ENCODE measurements at regions not wholly inside any gene's neighbourhood (a gene's known extent, or its start where the extent isn't known, plus 50 kb on each side); places are given as distances from the start of the nearest gene placed in this dataset.

DNA sequence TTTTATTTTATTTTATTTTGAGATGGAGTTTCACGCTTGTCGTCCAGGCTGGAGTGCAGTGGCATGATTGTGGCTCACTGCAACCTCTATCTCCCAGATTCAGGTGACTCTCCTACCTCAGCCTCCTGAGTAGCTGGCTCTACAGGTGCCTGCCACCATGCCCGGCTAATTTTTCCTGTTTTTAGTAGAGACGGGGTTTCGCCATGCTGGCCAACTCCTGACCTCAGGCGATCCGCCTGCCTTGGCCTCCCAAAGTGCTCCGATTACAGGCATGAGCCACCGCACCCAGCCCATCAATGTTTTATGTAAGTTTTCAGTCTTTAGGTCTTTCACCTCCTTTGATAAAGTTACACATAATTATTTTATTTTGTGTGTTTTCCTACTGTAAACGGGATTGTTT, 154.6 kb downstream of the COPRS start:
- Mint-ChIP-seq H3K4me3 (ENCODE audit: unreplicated experiment) (no peak overlapping the region), H3K27ac (ENCODE audit: unreplicated experiment) (no peak overlapping the region), H3K27me3 (ENCODE audit: unreplicated experiment) (no peaks in the 10 kb centered on the region), H3K4me1 (ENCODE audit: low read depth, unreplicated experiment) (no peaks in the 10 kb centered on the region), H3K36me3 (ENCODE audit: unreplicated experiment) (no peaks in the 10 kb centered on the region), H3K9me3 (ENCODE audit: unreplicated experiment) (no peaks in the 10 kb centered on the region)
- DNase-seq: no peak
- TF ChIP-seq, protein P1, sequence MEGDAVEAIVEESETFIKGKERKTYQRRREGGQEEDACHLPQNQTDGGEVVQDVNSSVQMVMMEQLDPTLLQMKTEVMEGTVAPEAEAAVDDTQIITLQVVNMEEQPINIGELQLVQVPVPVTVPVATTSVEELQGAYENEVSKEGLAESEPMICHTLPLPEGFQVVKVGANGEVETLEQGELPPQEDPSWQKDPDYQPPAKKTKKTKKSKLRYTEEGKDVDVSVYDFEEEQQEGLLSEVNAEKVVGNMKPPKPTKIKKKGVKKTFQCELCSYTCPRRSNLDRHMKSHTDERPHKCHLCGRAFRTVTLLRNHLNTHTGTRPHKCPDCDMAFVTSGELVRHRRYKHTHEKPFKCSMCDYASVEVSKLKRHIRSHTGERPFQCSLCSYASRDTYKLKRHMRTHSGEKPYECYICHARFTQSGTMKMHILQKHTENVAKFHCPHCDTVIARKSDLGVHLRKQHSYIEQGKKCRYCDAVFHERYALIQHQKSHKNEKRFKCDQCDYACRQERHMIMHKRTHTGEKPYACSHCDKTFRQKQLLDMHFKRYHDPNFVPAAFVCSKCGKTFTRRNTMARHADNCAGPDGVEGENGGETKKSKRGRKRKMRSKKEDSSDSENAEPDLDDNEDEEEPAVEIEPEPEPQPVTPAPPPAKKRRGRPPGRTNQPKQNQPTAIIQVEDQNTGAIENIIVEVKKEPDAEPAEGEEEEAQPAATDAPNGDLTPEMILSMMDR (IDR thresholded peaks at IDR 0.05; ENCODE audit: partially characterized antibody, unreplicated experiment): no peak

DNA sequence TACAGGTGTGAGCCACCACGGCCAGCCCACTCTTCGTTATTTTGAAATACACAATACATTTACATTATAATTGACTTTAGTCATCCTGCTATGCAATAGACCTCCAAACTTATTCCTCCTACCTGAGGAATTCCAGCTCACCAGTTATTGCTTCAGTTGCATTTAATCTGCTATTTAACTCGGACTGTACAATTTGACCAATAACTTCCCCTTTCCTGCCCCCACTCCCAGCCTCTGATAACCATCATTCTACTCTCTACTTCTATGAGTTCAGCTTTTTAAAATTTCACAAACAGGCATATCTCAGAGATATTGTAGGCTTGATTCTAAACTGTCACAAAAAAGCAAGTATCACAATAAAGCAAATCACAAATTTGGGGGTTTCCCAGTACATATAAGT, 157.0 kb downstream of the COPRS start:
- TF ChIP-seq, protein P1 (IDR thresholded peaks at IDR 0.05; ENCODE audit: partially characterized antibody, unreplicated experiment): no peak
- DNase-seq: no peak
- Mint-ChIP-seq H3K4me1 (ENCODE audit: low read depth, unreplicated experiment) (peaks cover 7% of the 10 kb centered on the region), H3K36me3 (ENCODE audit: unreplicated experiment) (no peaks in the 10 kb centered on the region), H3K27ac (ENCODE audit: unreplicated experiment) (no peak overlapping the region), H3K9me3 (ENCODE audit: unreplicated experiment) (peaks cover 5% of the 10 kb centered on the region), H3K27me3 (ENCODE audit: unreplicated experiment) (peaks cover 3% of the 10 kb centered on the region), H3K4me3 (ENCODE audit: unreplicated experiment) (no peak overlapping the region)

DNA sequence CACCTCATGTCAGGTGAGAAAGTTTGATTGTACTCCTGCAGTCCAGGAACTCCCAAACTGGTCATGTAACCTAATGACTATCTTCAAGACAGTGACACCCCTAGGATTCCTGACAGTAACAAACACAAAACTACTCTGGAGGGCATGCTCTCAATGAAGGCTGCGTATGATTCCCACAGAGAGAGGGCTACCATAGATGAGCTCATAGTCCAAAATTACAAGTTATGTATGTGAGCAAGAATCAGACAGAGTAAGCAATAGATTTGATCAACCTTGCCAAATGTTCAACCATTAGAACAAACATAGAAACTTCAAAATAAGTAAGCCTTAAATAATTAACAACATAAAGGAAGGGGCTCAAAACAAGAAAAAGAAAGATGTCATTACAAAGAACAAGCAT, 158.1 kb downstream of the COPRS start:
- H3K27me3 Mint-ChIP-seq (ENCODE audit: unreplicated experiment): peaks cover 10% of the 10 kb centered on the region

DNA sequence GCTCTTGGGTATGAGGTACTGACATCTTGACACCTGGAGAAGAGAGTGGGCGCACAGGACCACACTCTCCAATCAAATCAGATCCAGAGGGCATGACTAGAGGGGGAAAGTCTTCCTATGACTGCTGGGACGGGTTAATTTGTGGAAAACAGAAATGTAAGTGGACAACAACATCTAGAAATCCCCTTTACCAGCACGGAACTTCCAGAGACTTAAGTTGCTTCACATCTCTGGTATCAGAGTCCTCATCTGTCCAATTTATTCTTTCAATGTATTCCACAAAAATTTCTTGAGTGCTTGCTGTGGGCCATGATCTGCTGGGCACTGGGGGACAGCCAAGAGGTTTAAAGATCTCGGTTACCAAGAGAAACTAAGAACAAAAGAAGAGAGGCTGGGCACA, 159.2 kb downstream of the COPRS start:
- Mint-ChIP-seq H3K27ac (ENCODE audit: unreplicated experiment) (no peak overlapping the region), H3K4me3 (ENCODE audit: unreplicated experiment) (no peak overlapping the region), H3K27me3 (ENCODE audit: unreplicated experiment) (peaks cover 11% of the 10 kb centered on the region), H3K9me3 (ENCODE audit: unreplicated experiment) (peaks cover 12% of the 10 kb centered on the region), H3K4me1 (ENCODE audit: low read depth, unreplicated experiment) (peaks cover 24% of the 10 kb centered on the region), H3K36me3 (ENCODE audit: unreplicated experiment) (no peaks in the 10 kb centered on the region)
- TF ChIP-seq, protein P1 (IDR thresholded peaks at IDR 0.05; ENCODE audit: partially characterized antibody, unreplicated experiment): no peak
- DNase-seq: no peak

More for the DNA sequence above, 158.1 kb downstream of the COPRS start:
- no peak for DNase-seq
- Mint-ChIP-seq H3K4me3 (ENCODE audit: unreplicated experiment) (no peak overlapping the region), H3K4me1 (ENCODE audit: low read depth, unreplicated experiment) (peaks cover 17% of the 10 kb centered on the region), H3K9me3 (ENCODE audit: unreplicated experiment) (peaks cover 11% of the 10 kb centered on the region), H3K27ac (ENCODE audit: unreplicated experiment) (no peak overlapping the region), H3K36me3 (ENCODE audit: unreplicated experiment) (no peaks in the 10 kb centered on the region)
- TF ChIP-seq, protein P1 (IDR thresholded peaks at IDR 0.05; ENCODE audit: partially characterized antibody, unreplicated experiment): no peak

DNA sequence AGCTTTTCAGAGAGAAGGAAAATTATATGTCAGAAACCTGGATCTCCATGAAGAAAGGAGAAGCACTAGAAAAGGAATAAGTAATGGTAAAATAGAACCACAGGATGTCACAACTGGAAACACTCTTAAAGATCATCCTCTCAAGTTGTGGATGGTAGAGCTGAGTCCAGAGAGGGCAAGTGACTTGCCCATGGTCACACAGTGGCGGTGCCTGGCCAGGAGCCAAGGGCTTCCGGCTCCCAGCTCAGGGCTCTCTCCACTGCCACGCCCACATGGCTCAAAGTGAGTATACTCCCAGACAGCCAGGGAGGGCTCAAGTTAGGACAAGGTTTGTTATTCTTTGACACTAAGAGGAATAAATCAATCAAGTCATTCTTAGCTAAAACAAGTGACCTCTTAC, 159.8 kb downstream of the COPRS start:
- Mint-ChIP-seq H3K4me3 (ENCODE audit: unreplicated experiment) (no peak overlapping the region), H3K27ac (ENCODE audit: unreplicated experiment) (no peak overlapping the region), H3K36me3 (ENCODE audit: unreplicated experiment) (no peaks in the 10 kb centered on the region), H3K27me3 (ENCODE audit: unreplicated experiment) (peaks cover 11% of the 10 kb centered on the region), H3K9me3 (ENCODE audit: unreplicated experiment) (peaks cover 13% of the 10 kb centered on the region), H3K4me1 (ENCODE audit: low read depth, unreplicated experiment) (peaks cover 24% of the 10 kb centered on the region)
- DNase-seq: no peak
- TF ChIP-seq, protein P1 (IDR thresholded peaks at IDR 0.05; ENCODE audit: partially characterized antibody, unreplicated experiment): no peak

Data from glutamatergic neuron (in vitro differentiated cells).